Neural cell (in vitro differentiated cells): ENCODE measurements at regions not wholly inside any gene's neighbourhood (a gene's known extent, or its start where the extent isn't known, plus 50 kb on each side); places are given as distances from the start of the nearest gene placed in this dataset.

Experiments
- H2AFZ ChIP-seq: fragments of 200-600, 300-800 bp; sonication (generic), shearing (Covaris generic); 2 replicates; pipeline ENCODE4 v1.6.0; 2014; ENCODE audit warnings: low read depth, mild to moderate bottlenecking, antibody characterized with exemption, low read length, moderate library complexity
- H3F3A ChIP-seq: fragments of 200-600 bp; shearing (Covaris generic); 2 replicates; pipeline ENCODE4 v1.6.1; 2016; ENCODE audit warnings: mild to moderate bottlenecking, moderate library complexity, mixed read lengths, antibody characterized with exemption, low read length; ENCODE audit not compliant: insufficient read depth, poor library complexity, severe bottlenecking
- H3K27ac ChIP-seq: fragments of 200-600, 300-800 bp; sonication (generic), shearing (Covaris generic); 2 replicates; pipeline ENCODE4 v1.5.1; 2014; ENCODE audit warnings: mild to moderate bottlenecking, low read length, moderate library complexity
- H3K27me3 ChIP-seq: fragments of 300-800, 200-600 bp; sonication (generic), shearing (Covaris generic); 2 replicates; pipeline ENCODE4 v1.6.0; 2014; ENCODE audit warnings: mild to moderate bottlenecking, low read depth, low read length, moderate library complexity; ENCODE audit not compliant: insufficient read depth
- H3K36me3 ChIP-seq: fragments of 300-800, 200-600 bp; sonication (generic), shearing (Covaris generic); 2 replicates; pipeline ENCODE4 v1.5.1; 2014; ENCODE audit warnings: mild to moderate bottlenecking, antibody characterized with exemption, low read length, moderate library complexity; ENCODE audit not compliant: insufficient read depth
- H3K4me2 ChIP-seq: fragments of 300-800, 200-600 bp; sonication (generic), shearing (Covaris generic); 2 replicates; pipeline ENCODE4 v1.6.0; 2014; ENCODE audit warnings: mild to moderate bottlenecking, low read length
- H3K4me3 ChIP-seq: fragments of 300-800, 200-600 bp; sonication (generic), shearing (Covaris generic); 2 replicates; pipeline ENCODE4 v1.5.1; 2014; ENCODE audit warnings: mild to moderate bottlenecking, low read length, moderate library complexity
- H3K79me2 ChIP-seq: fragments of 200-600 bp; shearing (Covaris generic); replicated peaks from 2 replicates; pipeline ENCODE4 v1.6.0; 2014; ENCODE audit warnings: mild to moderate bottlenecking, low read length, moderate library complexity; ENCODE audit not compliant: insufficient read depth
- H3K9ac ChIP-seq: fragments of 300-800, 200-600 bp; sonication (generic), shearing (Covaris generic); 2 replicates; pipeline ENCODE4 v1.6.1; 2016; ENCODE audit warnings: mild to moderate bottlenecking, low read length, mixed read lengths
- H3K9me2 ChIP-seq: fragments of 200-600 bp; shearing (Covaris generic); 2 replicates; pipeline ENCODE4 v1.6.1; 2016; ENCODE audit warnings: mild to moderate bottlenecking, low read length, mixed read lengths; ENCODE audit not compliant: insufficient read depth
- H3K9me3 ChIP-seq: fragments of 200-600, 300-800 bp; sonication (generic), shearing (Covaris generic); 2 replicates; pipeline ENCODE4 v1.6.1; 2016; ENCODE audit warnings: mild to moderate bottlenecking, mixed run types, low read length, moderate library complexity, mixed read lengths
- H4K20me1 ChIP-seq: fragments of 200-600 bp; shearing (Covaris generic); 2 replicates; pipeline ENCODE4 v1.6.1; 2016; ENCODE audit warnings: mild to moderate bottlenecking, mixed run types; ENCODE audit not compliant: insufficient read depth
- CTCF ChIP-seq: fragments of 450-650 bp; IDR thresholded peaks from 2 replicates; pipeline ENCODE4 v1.5.1; 2014; ENCODE audit warnings: antibody characterized with exemption, mild to moderate bottlenecking, moderate library complexity; ENCODE audit not compliant: poor library complexity, severe bottlenecking
- EP300 ChIP-seq: fragments of 450-650 bp; conservative IDR thresholded peaks from 2 replicates; pipeline ENCODE4 v1.6.1; 2014; ENCODE audit warnings: antibody characterized with exemption, mild to moderate bottlenecking, moderate library complexity; ENCODE audit not compliant: poor library complexity, severe bottlenecking
- EZH2 ChIP-seq: fragments of 200-600, 300-800 bp; shearing (Covaris generic), sonication (generic); IDR thresholded peaks from 2 replicates; pipeline ENCODE4 v1.6.1; 2014; ENCODE audit warnings: antibody characterized with exemption, low read length, borderline replicate concordance, mild to moderate bottlenecking; ENCODE audit not compliant: insufficient read depth, poor library complexity, severe bottlenecking
- MXI1 ChIP-seq: fragments of 450-650 bp; conservative IDR thresholded peaks from 2 replicates; pipeline ENCODE4 v1.6.1; 2014; ENCODE audit warnings: antibody characterized with exemption, mild to moderate bottlenecking; ENCODE audit not compliant: poor library complexity, severe bottlenecking
- POLR2AphosphoS5 ChIP-seq: IDR thresholded peaks from 2 replicates; pipeline ENCODE4 v1.6.1; 2012
- RAD21 ChIP-seq: fragments of 450-650 bp; conservative IDR thresholded peaks from 2 replicates; pipeline ENCODE4 v1.6.1; 2014; ENCODE audit warnings: antibody characterized with exemption, mild to moderate bottlenecking, moderate library complexity
- REST ChIP-seq: IDR thresholded peaks from 2 replicates; pipeline ENCODE4 v1.6.1; 2012; ENCODE audit warnings: borderline replicate concordance
- SMC3 ChIP-seq: fragments of 450-650 bp; conservative IDR thresholded peaks from 2 replicates; pipeline ENCODE4 v1.6.1; 2014; ENCODE audit warnings: antibody characterized with exemption, mild to moderate bottlenecking, moderate library complexity; ENCODE audit not compliant: poor library complexity
- TAF1 ChIP-seq: IDR thresholded peaks from 2 replicates; pipeline ENCODE4 v1.6.1; 2012; ENCODE audit warnings: low read depth

GRCh38 chr2:19543663-19544383, 185.4 kb upstream of the OSR1 start:
- Histone ChIP-seq H3F3A (no peaks in the 10 kb centered on the region), H3K4me2 (no peak overlapping the region), H3K9me3 (no peaks in the 10 kb centered on the region), H4K20me1 (no peaks in the 10 kb centered on the region), H3K9ac (no peak overlapping the region), H3K79me2 (no peaks in the 10 kb centered on the region), H3K27me3 (no peaks in the 10 kb centered on the region), H2AFZ (no peak overlapping the region), H3K36me3 (no peaks in the 10 kb centered on the region), H3K27ac (no peak overlapping the region), H3K9me2 (no peaks in the 10 kb centered on the region), H3K4me3 (no peak overlapping the region)
- TF ChIP-seq TAF1 = no peak
- no peak for TF ChIP-seq CTCF
- TF ChIP-seq EZH2 = no peak
- no peak for TF ChIP-seq REST
- TF ChIP-seq SMC3 = no peak
- TF ChIP-seq MXI1 = no peak
- TF ChIP-seq EP300 = no peak
- TF ChIP-seq POLR2AphosphoS5 = no peak
- TF ChIP-seq RAD21 = no peak

GRCh38 chr2:19542796-19543662, 184.6 kb upstream of the OSR1 start:
- H2AFZ ChIP-seq = no peak overlapping the region
- H3K9ac ChIP-seq = no peak overlapping the region
- no peak overlapping the region for H3K4me3 ChIP-seq
- TF ChIP-seq POLR2AphosphoS5 = no peak
- no peak for TF ChIP-seq TAF1
- no peak for TF ChIP-seq RAD21
- no peak for TF ChIP-seq EZH2
- TF ChIP-seq MXI1 = no peak
- no peak for TF ChIP-seq REST
- no peak for TF ChIP-seq CTCF
- no peak for TF ChIP-seq EP300
- TF ChIP-seq SMC3 = no peak
- H3K9me2 ChIP-seq = no peaks in the 10 kb centered on the region
- H3K27me3 ChIP-seq = no peaks in the 10 kb centered on the region
- no peak overlapping the region for H3K4me2 ChIP-seq
- no peaks in the 10 kb centered on the region for H3K79me2 ChIP-seq
- H3K36me3 ChIP-seq = no peaks in the 10 kb centered on the region
- no peak overlapping the region for H3K27ac ChIP-seq
- H3F3A ChIP-seq = no peaks in the 10 kb centered on the region
- H3K9me3 ChIP-seq = no peaks in the 10 kb centered on the region
- no peaks in the 10 kb centered on the region for H4K20me1 ChIP-seq
